ENCODE measurements at regions not wholly inside any gene's neighbourhood (a gene's known extent, or its start where the extent isn't known, plus 50 kb on each side); places are given as distances from the start of the nearest gene placed in this dataset.

- TF ChIP-seq CTCF (tag by site-specific recombination; IDR thresholded peaks at IDR 0.05) (no peak), EGR2 (tag by site-specific recombination; IDR thresholded peaks at IDR 0.05; ENCODE audit: low read depth) (no peak), ZNF19 (tag by site-specific recombination; IDR thresholded peaks at IDR 0.05; ENCODE audit: low read depth) (no peak), ZNF184 (tag by site-specific recombination; IDR thresholded peaks at IDR 0.05) (no peak), ZNF324 (tag by site-specific recombination; IDR thresholded peaks at IDR 0.05) (no peak), ZNF211 (tag by site-specific recombination; IDR thresholded peaks at IDR 0.05; ENCODE audit: low read depth) (no peak), ZNF175 (tag by site-specific recombination; IDR thresholded peaks at IDR 0.05) (no peak), KLF9 (tag by site-specific recombination; IDR thresholded peaks at IDR 0.05; ENCODE audit: low read depth) (no peak), ZBTB1 (tag by site-specific recombination; IDR thresholded peaks at IDR 0.05) (no peak)
These were observed 460.8 kb downstream of the IRS1 start for GRCh38 chr2:226338825-226339224.
